HEK293 (cell line): ENCODE measurements at regions not wholly inside any gene's neighbourhood (a gene's known extent, or its start where the extent isn't known, plus 50 kb on each side); places are given as distances from the start of the nearest gene placed in this dataset.

Experiments used
- BCL11B ChIP-seq: fragments of 450-650 bp; formaldehyde crosslinking; IDR thresholded peaks from 2 replicates; pipeline ENCODE4 v1.5.1; 2016; ENCODE audit warnings: low read depth, missing biosample characterization, missing genetic modification characterization
- CTCF ChIP-seq: fragments of 450-650 bp; formaldehyde crosslinking; IDR thresholded peaks from 2 replicates; pipeline ENCODE4 v1.5.1; 2016; ENCODE audit warnings: missing biosample characterization, missing genetic modification characterization
- KLF1 ChIP-seq: fragments of 450-650 bp; formaldehyde crosslinking; IDR thresholded peaks from 2 replicates; pipeline ENCODE4 v1.5.1; 2016; ENCODE audit warnings: missing biosample characterization, missing genetic modification characterization
- REST ChIP-seq: fragments of 450-650 bp; formaldehyde crosslinking; IDR thresholded peaks from 2 replicates; pipeline ENCODE4 v1.5.1; 2016; ENCODE audit warnings: missing biosample characterization, missing genetic modification characterization
- TRIM28 ChIP-seq: IDR thresholded peaks from 2 replicates; pipeline ENCODE4 v1.6.1; 2011; ENCODE audit warnings: low read length, control low read depth, borderline replicate concordance
- ZNF19 ChIP-seq: fragments of 450-650 bp; formaldehyde crosslinking; IDR thresholded peaks from 2 replicates; pipeline ENCODE4; 2016; ENCODE audit warnings: missing biosample characterization, missing genetic modification characterization, low read depth
- ZNF26 ChIP-seq: fragments of 450-650 bp; formaldehyde crosslinking; IDR thresholded peaks from 2 replicates; pipeline ENCODE4 v1.5.1; 2016; ENCODE audit warnings: missing biosample characterization, missing genetic modification characterization
- ZNF292 ChIP-seq: fragments of 450-650 bp; formaldehyde crosslinking; IDR thresholded peaks from 2 replicates; pipeline ENCODE4 v1.5.1; 2016; ENCODE audit warnings: low read depth, missing biosample characterization, missing genetic modification characterization, borderline replicate concordance
- ZNF354C ChIP-seq: fragments of 450-650 bp; formaldehyde crosslinking; IDR thresholded peaks from 2 replicates; pipeline ENCODE4 v1.5.1; 2016; ENCODE audit warnings: missing biosample characterization, missing genetic modification characterization, low read depth, borderline replicate concordance
- ZNF501 ChIP-seq: fragments of 450-650 bp; formaldehyde crosslinking; IDR thresholded peaks from 2 replicates; pipeline ENCODE4 v1.5.1; 2016; ENCODE audit warnings: missing biosample characterization, missing genetic modification characterization
- ZNF580 ChIP-seq: fragments of 450-650 bp; formaldehyde crosslinking; IDR thresholded peaks from 2 replicates; pipeline ENCODE4 v1.5.1; 2016; ENCODE audit warnings: missing biosample characterization, missing genetic modification characterization
- ZNF623 ChIP-seq: fragments of 450-650 bp; formaldehyde crosslinking; IDR thresholded peaks from 2 replicates; pipeline ENCODE4 v1.5.1; 2016; ENCODE audit warnings: missing biosample characterization, missing genetic modification characterization
- ZNF639 ChIP-seq: fragments of 450-650 bp; formaldehyde crosslinking; IDR thresholded peaks from 2 replicates; pipeline ENCODE4 v1.5.1; 2016; ENCODE audit warnings: missing biosample characterization, missing genetic modification characterization

GRCh38 chr12:100075598-100075997, 67.1 kb downstream of the BLTP3B start:
- TF ChIP-seq ZNF639 (tag by site-specific recombination) (no peak), REST (tag by site-specific recombination) (no peak), KLF1 (tag by site-specific recombination) (no peak), CTCF (tag by site-specific recombination) (no peak), ZNF26 (tag by site-specific recombination) (no peak), ZNF292 (tag by site-specific recombination) (no peak), ZNF580 (no peak), ZNF623 (tag by site-specific recombination) (no peak), ZNF501 (tag by site-specific recombination) (no peak), TRIM28 (no peak), ZNF354C (tag by site-specific recombination) (no peak), BCL11B (tag by site-specific recombination) (no peak), ZNF19 (tag by site-specific recombination) (no peak)
